BE2C (cell line): ENCODE measurements at regions not wholly inside any gene's neighbourhood (a gene's known extent, or its start where the extent isn't known, plus 50 kb on each side); places are given as distances from the start of the nearest gene placed in this dataset.

Source experiments
- DNase-seq: peaks from one replicate; pipeline ENCODE4 v3.0.0-alpha.2; 2020
- H3K27me3 ChIP-seq: fragments of 250-450 bp; sonication (Bioruptor Pico); 2 replicates; pipeline ENCODE4 v1.5.1; 2020; ENCODE audit warnings: mild to moderate bottlenecking
- H3K36me3 ChIP-seq: fragments of 250-450 bp; sonication (Bioruptor Pico); 2 replicates; pipeline ENCODE4 v1.5.1; 2020; ENCODE audit warnings: mild to moderate bottlenecking
- H3K4me1 ChIP-seq: fragments of 250-450 bp; sonication (Bioruptor Pico); 2 replicates; pipeline ENCODE4 v1.5.1; 2020
- H3K4me3 ChIP-seq: 2 replicates; pipeline ENCODE4 v1.5.1; 2011; ENCODE audit warnings: low read depth, low read length
- H3K9me3 ChIP-seq: fragments of 250-450 bp; sonication (Bioruptor Pico); 2 replicates; pipeline ENCODE4 v1.5.1; 2020
- TF ChIP-seq, protein P1 (sequence below): IDR thresholded peaks from 2 replicates; pipeline ENCODE4 v1.5.1; 2012; ENCODE audit warnings: mild to moderate bottlenecking, low read depth, low read length

- peaks cover 3% of the 10 kb centered on the region; the same call in 1 of the 2 replicates for H3K4me1 ChIP-seq
- no peaks in the 10 kb centered on the region for H3K27me3 ChIP-seq
- DNase-seq, result no peak
- TF ChIP-seq, protein P1, sequence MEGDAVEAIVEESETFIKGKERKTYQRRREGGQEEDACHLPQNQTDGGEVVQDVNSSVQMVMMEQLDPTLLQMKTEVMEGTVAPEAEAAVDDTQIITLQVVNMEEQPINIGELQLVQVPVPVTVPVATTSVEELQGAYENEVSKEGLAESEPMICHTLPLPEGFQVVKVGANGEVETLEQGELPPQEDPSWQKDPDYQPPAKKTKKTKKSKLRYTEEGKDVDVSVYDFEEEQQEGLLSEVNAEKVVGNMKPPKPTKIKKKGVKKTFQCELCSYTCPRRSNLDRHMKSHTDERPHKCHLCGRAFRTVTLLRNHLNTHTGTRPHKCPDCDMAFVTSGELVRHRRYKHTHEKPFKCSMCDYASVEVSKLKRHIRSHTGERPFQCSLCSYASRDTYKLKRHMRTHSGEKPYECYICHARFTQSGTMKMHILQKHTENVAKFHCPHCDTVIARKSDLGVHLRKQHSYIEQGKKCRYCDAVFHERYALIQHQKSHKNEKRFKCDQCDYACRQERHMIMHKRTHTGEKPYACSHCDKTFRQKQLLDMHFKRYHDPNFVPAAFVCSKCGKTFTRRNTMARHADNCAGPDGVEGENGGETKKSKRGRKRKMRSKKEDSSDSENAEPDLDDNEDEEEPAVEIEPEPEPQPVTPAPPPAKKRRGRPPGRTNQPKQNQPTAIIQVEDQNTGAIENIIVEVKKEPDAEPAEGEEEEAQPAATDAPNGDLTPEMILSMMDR, result no peak
- no peaks in the 10 kb centered on the region for H3K36me3 ChIP-seq
- H3K9me3 ChIP-seq, result no peaks in the 10 kb centered on the region
- H3K4me3 ChIP-seq, result no peak overlapping the region
Observed at GRCh38 chr22:26889802-26890201, 232.4 kb downstream of the MIAT start.

GRCh38 chr22:26890870-26891269 lies 233.5 kb downstream of the MIAT start:
- no peaks in the 10 kb centered on the region for H3K36me3 ChIP-seq
- TF ChIP-seq, protein P1, result peak; percentile 52
- peaks cover 3% of the 10 kb centered on the region; the same call in 1 of the 2 replicates for H3K4me1 ChIP-seq
- H3K4me3 ChIP-seq, result no peak overlapping the region
- H3K9me3 ChIP-seq, result no peaks in the 10 kb centered on the region
- H3K27me3 ChIP-seq, result no peaks in the 10 kb centered on the region
- peak; percentile 20 for DNase-seq

GRCh38 chr22:26891429-26891828 lies 234.0 kb downstream of the MIAT start:
- DNase-seq, result no peak

DNA sequence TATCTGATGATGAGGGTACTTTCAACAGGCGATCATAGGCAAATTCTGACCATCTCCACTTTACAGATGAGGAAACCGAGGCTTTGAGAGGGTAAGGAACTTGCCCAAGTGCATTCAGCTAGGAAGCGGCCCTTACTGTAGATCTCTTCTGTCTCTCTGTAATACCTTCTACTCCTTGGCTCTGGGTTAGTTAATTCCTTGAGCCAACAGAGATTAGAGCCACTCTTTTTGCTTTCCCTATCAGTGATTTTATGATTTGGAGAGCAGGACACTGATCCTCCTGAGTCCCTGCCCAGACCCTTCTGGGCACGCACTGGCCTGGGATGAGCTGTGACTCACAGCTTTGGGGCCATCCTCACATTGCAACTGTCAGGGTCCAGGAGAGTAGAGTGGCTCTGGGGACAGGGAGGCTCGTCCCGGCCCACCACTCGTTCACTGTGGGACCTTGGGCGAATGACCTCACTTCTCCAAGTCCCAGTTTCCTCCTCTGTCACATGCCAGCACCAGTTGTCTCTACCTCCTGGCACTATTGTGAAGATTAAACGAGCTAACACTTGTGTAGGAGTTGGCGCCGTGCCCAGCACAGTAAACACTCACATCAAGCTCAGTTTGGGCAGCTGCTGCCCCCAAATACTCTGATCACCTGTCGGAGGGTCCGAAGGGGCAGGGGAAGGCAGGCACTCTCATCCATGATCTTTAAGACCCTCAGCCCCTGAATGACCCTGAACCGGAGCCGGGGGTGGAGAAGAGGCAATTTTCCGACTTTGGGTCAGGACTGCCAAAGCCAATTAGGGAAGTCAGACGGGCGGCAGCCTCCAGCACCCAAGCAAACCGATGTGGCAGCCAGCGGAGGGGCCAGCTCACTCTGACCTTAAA lies 235.0 kb downstream of the MIAT start:
- Histone ChIP-seq H3K27me3 (no peaks in the 10 kb centered on the region), H3K9me3 (no peaks in the 10 kb centered on the region), H3K36me3 (no peaks in the 10 kb centered on the region), H3K4me3 (no peak overlapping the region), H3K4me1 (peaks cover 3% of the 10 kb centered on the region; the same call in 1 of the 2 replicates)
- TF ChIP-seq, protein P1, result no peak
- DNase-seq, result peak; percentile 30

More at GRCh38 chr22:26891429-26891828, 234.0 kb downstream of the MIAT start:
- TF ChIP-seq, protein P1, result no peak
- H3K4me1 ChIP-seq, result peaks cover 3% of the 10 kb centered on the region; the same call in 1 of the 2 replicates
- no peaks in the 10 kb centered on the region for H3K36me3 ChIP-seq
- no peaks in the 10 kb centered on the region for H3K27me3 ChIP-seq
- H3K9me3 ChIP-seq, result no peaks in the 10 kb centered on the region
- H3K4me3 ChIP-seq, result no peak overlapping the region

DNA sequence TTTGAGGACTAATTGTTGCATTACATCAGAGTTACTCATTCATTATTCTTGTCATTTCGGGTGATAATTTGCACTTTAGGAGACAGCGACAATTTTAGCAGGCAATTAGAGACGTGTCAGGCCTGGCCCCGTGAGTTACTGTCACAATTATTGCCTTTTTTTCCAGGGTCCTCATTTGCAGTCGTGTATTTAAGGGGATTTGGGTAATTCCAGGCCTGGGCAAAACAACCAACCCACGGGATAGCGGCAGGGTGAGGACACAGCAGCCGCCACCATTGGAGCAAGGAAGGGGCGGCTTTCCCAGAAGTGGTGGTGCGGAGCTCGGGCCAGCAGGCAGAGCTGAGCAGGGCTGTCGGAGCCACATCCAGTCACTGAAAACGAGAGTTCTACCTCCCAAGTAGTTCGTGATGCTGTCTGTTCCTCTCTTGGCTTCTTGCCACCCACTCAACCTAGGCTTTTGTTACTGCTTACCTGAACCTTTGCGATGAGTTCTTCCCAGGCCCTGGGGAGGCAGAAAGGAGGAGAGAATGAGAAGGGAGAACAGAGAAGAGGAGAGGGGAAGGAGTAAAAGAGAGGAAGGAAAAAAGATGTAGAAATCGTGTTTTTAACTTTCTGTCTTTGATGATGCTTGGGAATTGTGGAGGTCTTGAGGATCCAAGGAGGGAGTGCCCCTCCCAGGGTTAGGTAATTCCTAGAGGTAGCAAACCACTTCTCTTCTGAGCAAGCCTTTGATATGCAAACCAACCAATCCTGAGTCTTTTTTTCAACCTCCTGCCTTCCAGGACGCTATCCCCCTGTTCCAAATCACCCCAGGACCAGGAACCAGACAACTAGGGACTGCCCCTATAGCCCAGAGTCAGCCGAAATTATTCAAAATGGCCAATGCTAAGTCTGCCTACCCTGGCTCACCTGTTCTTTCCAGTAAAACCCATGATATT lies 236.1 kb downstream of the MIAT start:
- DNase-seq, result no peak
- H3K4me1 ChIP-seq, result peaks cover 3% of the 10 kb centered on the region; the same call in 1 of the 2 replicates
- TF ChIP-seq, protein P1, result no peak

More for the DNA sequence above, 236.1 kb downstream of the MIAT start:
- Histone ChIP-seq H3K9me3 (no peaks in the 10 kb centered on the region), H3K36me3 (no peaks in the 10 kb centered on the region), H3K27me3 (no peaks in the 10 kb centered on the region), H3K4me3 (no peak overlapping the region)
